ENCODE measurements at regions not wholly inside any gene's neighbourhood (a gene's known extent, or its start where the extent isn't known, plus 50 kb on each side); places are given as distances from the start of the nearest gene placed in this dataset.
A peak's percentile ranks its signal among the peaks of the same experiment; 100 is the strongest.

GRCh38 chr16:64841482-64841881 is 280.4 kb downstream of the CDH11 start:
- H3K4me3 Mint-ChIP-seq (ENCODE audit: unreplicated experiment): no peak overlapping the region
- peaks cover 19% of the 10 kb centered on the region for H3K9me3 Mint-ChIP-seq (ENCODE audit: unreplicated experiment)
- no peaks in the 10 kb centered on the region for H3K27me3 ChIP-seq (replicated peaks; ENCODE audit: control insufficient read depth, insufficient read depth, low read length)
- no peaks in the 10 kb centered on the region for H3K36me3 ChIP-seq (ENCODE audit: control insufficient read depth, insufficient read depth, low read length)
- no peaks in the 10 kb centered on the region for H3K36me3 Mint-ChIP-seq (ENCODE audit: insufficient read depth, unreplicated experiment)
- ChIA-PET CTCF (no interaction called here), POLR2A (no interaction called here)
- intact Hi-C loops (cut with micrococcal nuclease; ENCODE audit: unreplicated experiment): no loop called here
- H3K27me3 Mint-ChIP-seq (ENCODE audit: insufficient read depth, unreplicated experiment): peaks cover 2% of the 10 kb centered on the region
- H3K27ac Mint-ChIP-seq (ENCODE audit: unreplicated experiment): no peak overlapping the region
- H3K4me1 ChIP-seq: no peaks in the 10 kb centered on the region
- DNase-seq: peak in 1 of 2 experiments; percentile 2
- no peaks in the 10 kb centered on the region for H3K4me1 Mint-ChIP-seq (ENCODE audit: low read depth, unreplicated experiment)
- H3K9me3 ChIP-seq: no peaks in the 10 kb centered on the region
- no peak overlapping the region for H3K4me3 ChIP-seq (ENCODE audit: low read depth, low read length)
- BruUV-seq (replicated peaks): no TSS peak
- TF ChIP-seq CTCF (IDR thresholded peaks at IDR 0.05; ENCODE audit: insufficient read depth in 1 of 2, low read depth in 1 of 2, low read length in 1 of 2, severe bottlenecking in 1 of 2, unreplicated experiment in 1 of 2): peak in 1 of 2 experiments; percentile 14

GRCh38 chr16:64841071-64841470 is 280.8 kb downstream of the CDH11 start:
- Histone ChIP-seq H3K4me3 (ENCODE audit: low read depth, low read length) (no peak overlapping the region), H3K4me1 (no peaks in the 10 kb centered on the region), H3K27me3 (replicated peaks; ENCODE audit: control insufficient read depth, insufficient read depth, low read length) (no peaks in the 10 kb centered on the region), H3K9me3 (no peaks in the 10 kb centered on the region), H3K36me3 (ENCODE audit: control insufficient read depth, insufficient read depth, low read length) (no peaks in the 10 kb centered on the region)
- DNase-seq: no peak
- no peak for TF ChIP-seq CTCF (IDR thresholded peaks at IDR 0.05; ENCODE audit: insufficient read depth in 1 of 2, low read depth in 1 of 2, low read length in 1 of 2, severe bottlenecking in 1 of 2, unreplicated experiment in 1 of 2)
- H3K27ac Mint-ChIP-seq (ENCODE audit: unreplicated experiment): no peak overlapping the region
- ChIA-PET CTCF (no interaction called here), POLR2A (no interaction called here)
- H3K36me3 Mint-ChIP-seq (ENCODE audit: insufficient read depth, unreplicated experiment): no peaks in the 10 kb centered on the region
- intact Hi-C loops (cut with micrococcal nuclease; ENCODE audit: unreplicated experiment): no loop called here
- no peak overlapping the region for H3K4me3 Mint-ChIP-seq (ENCODE audit: unreplicated experiment)
- no TSS peak for BruUV-seq (replicated peaks)
- peaks cover 2% of the 10 kb centered on the region for H3K27me3 Mint-ChIP-seq (ENCODE audit: insufficient read depth, unreplicated experiment)
- H3K4me1 Mint-ChIP-seq (ENCODE audit: low read depth, unreplicated experiment): no peaks in the 10 kb centered on the region
- peaks cover 18% of the 10 kb centered on the region for H3K9me3 Mint-ChIP-seq (ENCODE audit: unreplicated experiment)

- DNase-seq: no peak
- Mint-ChIP-seq H3K27ac (ENCODE audit: unreplicated experiment) (no peak overlapping the region), H3K36me3 (ENCODE audit: insufficient read depth, unreplicated experiment) (no peaks in the 10 kb centered on the region), H3K9me3 (ENCODE audit: unreplicated experiment) (peaks cover 20% of the 10 kb centered on the region), H3K27me3 (ENCODE audit: insufficient read depth, unreplicated experiment) (no peaks in the 10 kb centered on the region), H3K4me3 (ENCODE audit: unreplicated experiment) (no peak overlapping the region), H3K4me1 (ENCODE audit: low read depth, unreplicated experiment) (no peaks in the 10 kb centered on the region)
- ChIA-PET CTCF (no interaction called here), POLR2A (no interaction called here)
- H3K9me3 ChIP-seq: peaks cover 7% of the 10 kb centered on the region
- H3K27me3 ChIP-seq (replicated peaks; ENCODE audit: control insufficient read depth, insufficient read depth, low read length): no peaks in the 10 kb centered on the region
- H3K4me3 ChIP-seq (ENCODE audit: low read depth, low read length): no peak overlapping the region
- H3K4me1 ChIP-seq: no peaks in the 10 kb centered on the region
- no TSS peak for BruUV-seq (replicated peaks)
- TF ChIP-seq CTCF (IDR thresholded peaks at IDR 0.05; ENCODE audit: insufficient read depth in 1 of 2, low read depth in 1 of 2, low read length in 1 of 2, severe bottlenecking in 1 of 2, unreplicated experiment in 1 of 2): no peak
- intact Hi-C loops (cut with micrococcal nuclease; ENCODE audit: unreplicated experiment): no loop called here
- no peaks in the 10 kb centered on the region for H3K36me3 ChIP-seq (ENCODE audit: control insufficient read depth, insufficient read depth, low read length)
These were observed 291.2 kb downstream of the CDH11 start for GRCh38 chr16:64830653-64831052.
